SHP77 treated with DMSO at 0.1 percent for 48 hours (cell line): ENCODE measurements at regions not wholly inside any gene's neighbourhood (a gene's known extent, or its start where the extent isn't known, plus 50 kb on each side); places are given as distances from the start of the nearest gene placed in this dataset.

Experiments used
- DNase-seq: peaks from one replicate; lab custom pipeline; 2025; lab: John Stamatoyannopoulos, UW

- DNase-seq: no peak
These were observed 271.5 kb upstream of the COL8A1 start for GRCh38 chr3:99366663-99367429.

GRCh38 chr3:99365979-99366378 is 272.4 kb upstream of the COL8A1 start:
- DNase-seq: no peak

GRCh38 chr3:99365396-99365795 is 273.0 kb upstream of the COL8A1 start:
- no peak for DNase-seq

GRCh38 chr3:99357131-99357530 is 281.3 kb upstream of the COL8A1 start:
- no peak for DNase-seq

GRCh38 chr3:99356696-99357095 is 281.7 kb upstream of the COL8A1 start:
- no peak for DNase-seq

GRCh38 chr3:99355465-99355864 is 282.9 kb upstream of the COL8A1 start:
- DNase-seq: no peak

- no peak for DNase-seq
These were observed 285.6 kb upstream of the COL8A1 start for GRCh38 chr3:99352811-99353210.

GRCh38 chr3:99351122-99351521 is 287.3 kb upstream of the COL8A1 start:
- no peak for DNase-seq

GRCh38 chr3:99348451-99348850 is 289.9 kb upstream of the COL8A1 start:
- DNase-seq: no peak

GRCh38 chr3:99344216-99344615 is 294.2 kb upstream of the COL8A1 start:
- DNase-seq: no peak

- DNase-seq: no peak
These were observed 296.0 kb upstream of the COL8A1 start for GRCh38 chr3:99342383-99342782.

- DNase-seq: no peak
These were observed 299.2 kb upstream of the COL8A1 start for GRCh38 chr3:99339222-99339621.

GRCh38 chr3:99332718-99333117 is 305.7 kb upstream of the COL8A1 start:
- DNase-seq: no peak

GRCh38 chr3:99332276-99332675 is 306.1 kb upstream of the COL8A1 start:
- no peak for DNase-seq

- DNase-seq: no peak
These were observed 307.4 kb upstream of the COL8A1 start for GRCh38 chr3:99330924-99331532.

GRCh38 chr3:99330281-99330680 is 308.1 kb upstream of the COL8A1 start:
- no peak for DNase-seq

- peak; percentile 28 for DNase-seq
These were observed 313.0 kb upstream of the COL8A1 start for GRCh38 chr3:99325402-99325801.

GRCh38 chr3:99324636-99325203 is 313.7 kb upstream of the COL8A1 start:
- DNase-seq: peak; percentile 67

- DNase-seq: no peak
These were observed 314.5 kb upstream of the COL8A1 start for GRCh38 chr3:99323940-99324339.

- no peak for DNase-seq
These were observed 315.8 kb upstream of the COL8A1 start for GRCh38 chr3:99322551-99322950.

- no peak for DNase-seq
These were observed 317.1 kb upstream of the COL8A1 start for GRCh38 chr3:99321261-99321660.

GRCh38 chr3:99319961-99320360 is 318.4 kb upstream of the COL8A1 start:
- no peak for DNase-seq

GRCh38 chr3:99319450-99319849 is 318.9 kb upstream of the COL8A1 start:
- DNase-seq: no peak
